HG02970 (cell line): ENCODE measurements at regions not wholly inside any gene's neighbourhood (a gene's known extent, or its start where the extent isn't known, plus 50 kb on each side); places are given as distances from the start of the nearest gene placed in this dataset.

ENCODE experiments used
- ATAC-seq: cut with Tn5 transposase; IDR thresholded peaks from one replicate; pipeline ENCODE4 v1.9.1; 2021; ENCODE audit warnings: mild to moderate bottlenecking, moderate library complexity, moderate number of reproducible peaks; ENCODE audit not compliant: unreplicated experiment, low FRiP score

DNA sequence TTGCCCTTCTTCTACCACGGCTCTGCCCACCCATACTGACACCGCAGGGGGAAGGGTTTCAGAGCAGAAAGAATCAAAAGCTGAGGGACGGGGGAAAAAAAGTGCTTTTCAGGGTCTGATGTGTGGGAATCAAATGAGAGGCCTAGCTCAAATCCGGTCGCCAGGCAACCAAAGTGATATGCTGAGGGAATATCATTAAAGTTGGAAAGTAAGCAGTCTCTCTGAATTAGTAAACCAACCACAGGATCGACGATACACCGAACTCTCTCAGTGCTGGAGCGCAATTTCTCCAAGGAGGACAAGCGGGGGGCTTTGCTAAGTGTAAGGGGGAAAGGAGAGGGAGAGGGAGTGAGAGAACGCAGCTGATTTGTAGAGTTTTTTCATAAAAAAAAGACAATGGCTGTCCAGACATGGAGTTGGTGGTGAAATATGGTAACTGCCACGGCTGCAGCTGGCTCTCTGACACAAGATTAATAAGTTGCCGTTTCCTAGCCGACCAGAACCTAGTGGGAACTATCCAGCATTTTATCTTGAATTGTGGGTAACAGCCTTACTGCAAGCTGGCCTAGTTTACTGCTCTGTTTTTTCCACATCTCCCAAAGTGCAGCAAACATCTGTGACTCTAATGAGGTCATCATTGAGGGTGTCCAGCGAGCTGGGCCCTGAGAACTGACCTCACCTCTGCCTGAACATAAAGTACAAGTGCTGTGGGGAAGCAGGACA lies 530.2 kb downstream of the SOX2 start:
- ATAC-seq: no peak

DNA sequence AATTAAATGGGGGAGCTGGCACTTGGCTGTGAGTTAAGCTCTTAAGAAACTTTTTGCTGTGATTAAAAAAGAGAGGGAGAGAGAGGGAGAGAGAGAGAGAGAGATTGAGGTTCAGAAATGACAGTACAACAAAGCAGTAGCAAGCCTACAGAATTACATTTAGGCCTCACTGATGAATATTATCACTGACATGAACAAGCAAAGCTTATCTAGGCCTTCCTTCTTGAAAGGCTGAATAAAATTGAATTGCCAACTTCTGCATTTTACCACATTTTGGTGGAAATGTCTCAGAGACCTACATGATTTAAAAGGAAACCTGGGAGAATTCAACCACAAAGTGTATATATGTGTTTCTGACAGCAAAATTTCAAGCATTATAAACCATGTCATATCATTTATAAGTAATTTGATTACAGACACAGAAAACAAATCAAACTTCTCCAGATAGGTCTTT lies 530.8 kb downstream of the SOX2 start:
- no peak for ATAC-seq

DNA sequence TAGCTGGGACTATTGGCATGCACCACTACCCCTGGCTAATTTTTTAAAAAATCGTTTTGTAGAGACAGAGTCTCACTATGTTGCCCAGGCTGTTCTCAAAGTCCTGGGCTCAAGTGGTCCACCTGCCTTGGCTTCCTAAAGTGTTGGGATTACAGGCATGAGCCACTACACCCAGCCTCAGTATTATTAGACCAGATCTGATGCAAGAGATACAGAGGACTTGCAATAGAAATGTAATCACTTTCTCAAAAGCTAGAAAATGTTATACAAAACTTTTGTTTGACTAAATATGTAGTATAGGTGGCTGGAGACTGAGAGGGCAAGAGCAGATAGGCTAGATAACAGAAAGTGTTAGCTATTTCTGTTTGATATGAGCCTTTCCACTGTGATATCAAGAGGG lies 531.9 kb downstream of the SOX2 start:
- no peak for ATAC-seq

DNA sequence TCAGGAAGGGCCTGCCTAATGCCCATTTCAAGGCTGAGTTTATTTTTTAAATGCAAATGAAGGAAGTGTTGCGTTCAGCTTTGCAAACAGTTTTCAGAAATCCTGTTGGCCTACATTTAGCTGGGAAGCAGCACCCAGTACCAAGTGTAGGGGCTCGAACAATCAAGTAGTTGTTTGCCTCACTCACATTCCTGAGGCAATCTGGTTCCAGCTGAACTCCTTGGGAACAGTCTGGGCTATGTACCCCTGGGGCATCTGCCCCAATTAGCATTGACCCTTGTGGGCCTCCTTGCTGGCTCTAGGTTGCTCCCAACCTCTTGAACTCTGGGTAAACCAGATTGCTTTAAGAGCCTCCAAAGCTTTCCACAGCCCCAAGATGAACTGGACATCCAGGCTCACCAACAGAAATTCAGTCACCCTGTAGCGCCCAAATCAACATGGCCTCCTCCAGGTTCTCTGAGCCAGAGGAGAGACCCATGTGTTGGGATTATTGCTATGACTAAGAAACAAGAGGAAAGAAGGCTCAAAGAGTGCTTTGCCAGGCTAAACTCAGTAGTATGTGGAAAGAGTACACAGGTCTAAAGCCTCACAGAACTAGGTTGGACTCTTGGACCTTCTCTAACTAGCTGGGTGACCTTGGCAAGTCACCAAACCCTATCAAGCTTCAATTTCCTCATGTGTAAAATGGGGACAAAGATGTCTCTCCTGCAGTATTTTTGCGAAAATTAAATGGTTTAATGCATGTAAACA lies 532.7 kb downstream of the SOX2 start:
- no peak for ATAC-seq

DNA sequence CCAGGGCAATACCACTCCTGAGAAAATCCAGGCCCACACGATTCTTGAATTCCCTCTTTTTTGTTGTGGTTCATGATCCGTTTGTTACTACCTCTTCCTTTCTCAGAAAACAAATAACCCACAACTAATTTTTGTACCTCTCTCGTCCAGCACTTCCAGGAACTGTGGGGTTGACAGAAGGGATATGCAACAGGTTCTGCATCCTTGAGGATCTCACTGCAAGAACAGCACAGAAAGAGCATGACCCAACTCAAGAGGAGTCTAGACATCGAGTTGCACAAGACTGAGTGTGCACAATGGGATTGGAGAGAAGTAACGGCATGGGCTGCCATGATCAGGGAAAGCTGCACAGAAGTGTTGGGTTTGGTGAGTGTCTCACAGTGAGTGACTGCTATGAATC lies 533.3 kb downstream of the SOX2 start:
- ATAC-seq: no peak

DNA sequence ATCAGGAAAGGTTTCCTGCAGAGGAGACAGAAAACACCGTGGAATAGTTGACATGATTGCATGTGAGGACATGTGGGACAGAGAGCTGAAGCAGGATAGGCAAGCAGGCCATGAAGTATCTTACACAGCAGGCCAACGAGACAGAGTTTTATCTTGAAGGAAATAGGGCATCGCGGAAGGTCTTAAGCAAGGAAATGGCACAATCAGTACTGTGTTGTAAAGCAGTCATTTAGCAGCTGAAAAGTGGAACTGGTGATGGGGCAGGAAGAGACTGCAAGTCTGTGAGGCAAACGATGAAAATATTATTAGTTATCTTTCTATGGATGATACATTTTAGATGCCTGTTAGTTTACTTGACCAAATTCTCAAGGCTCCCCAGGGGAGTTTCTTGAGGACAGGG lies 535.1 kb downstream of the SOX2 start:
- ATAC-seq: no peak

DNA sequence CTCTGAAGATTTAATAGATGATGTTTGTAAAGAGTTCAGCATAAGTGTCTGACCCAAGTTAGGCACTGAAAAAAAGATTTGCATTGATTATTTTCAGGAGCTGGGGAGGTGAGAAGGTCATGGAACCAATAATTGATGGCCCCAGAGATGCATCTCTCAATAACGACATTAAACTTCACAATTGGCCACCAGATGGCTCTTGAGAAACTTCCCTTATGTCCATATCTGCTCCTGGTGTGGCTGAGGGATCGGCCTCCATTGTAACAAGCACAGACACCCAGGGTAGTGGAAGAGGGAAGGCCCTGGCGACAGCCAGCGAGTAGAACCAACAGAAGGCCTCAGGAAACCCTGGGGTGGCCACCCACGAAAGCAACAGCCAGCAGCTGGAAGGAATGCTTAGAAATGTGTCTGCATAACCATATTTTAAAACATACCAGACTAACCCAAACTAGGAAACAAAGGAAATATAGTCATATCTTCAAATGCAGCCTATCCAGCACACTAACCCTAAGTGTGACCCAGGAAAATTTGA lies 536.7 kb downstream of the SOX2 start:
- no peak for ATAC-seq

DNA sequence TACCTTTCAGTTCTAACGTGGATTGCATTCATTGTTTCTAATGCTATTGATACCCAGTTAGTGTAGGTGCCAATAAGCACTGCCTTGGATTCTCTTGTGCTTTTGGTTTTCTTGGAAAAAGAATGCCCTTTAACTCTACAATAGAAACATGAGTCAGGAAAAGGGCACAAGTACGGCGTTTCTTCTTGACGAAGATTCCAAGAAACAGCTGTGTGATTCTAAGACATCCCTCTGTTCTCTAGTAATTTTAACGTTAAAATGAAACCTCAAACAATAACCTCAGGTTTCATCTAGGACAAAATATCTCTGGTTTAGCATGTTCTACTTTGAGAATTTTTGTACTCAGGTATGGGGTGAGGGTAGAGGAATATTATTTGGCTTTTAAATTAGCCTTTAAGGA lies 540.5 kb upstream of the ATP11B start:
- ATAC-seq: no peak

DNA sequence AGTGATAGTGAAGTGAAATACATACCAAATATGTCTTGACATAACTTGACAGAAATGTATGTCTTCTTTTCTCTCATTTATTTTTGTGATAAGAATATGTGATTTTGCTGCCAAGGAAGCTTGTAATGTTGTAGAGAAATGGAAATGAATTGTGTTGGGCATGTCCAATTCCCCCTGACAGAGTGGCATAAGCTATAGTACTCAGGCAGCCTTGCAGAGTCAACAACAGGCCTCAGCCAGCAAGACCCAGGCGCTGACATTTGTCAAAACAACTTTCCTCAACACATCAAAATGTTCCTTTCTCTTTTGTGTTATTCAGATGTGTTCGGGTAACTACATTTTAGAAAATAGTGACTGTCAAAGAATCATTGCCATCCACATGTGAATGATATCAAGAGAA lies 538.1 kb upstream of the ATP11B start:
- no peak for ATAC-seq

DNA sequence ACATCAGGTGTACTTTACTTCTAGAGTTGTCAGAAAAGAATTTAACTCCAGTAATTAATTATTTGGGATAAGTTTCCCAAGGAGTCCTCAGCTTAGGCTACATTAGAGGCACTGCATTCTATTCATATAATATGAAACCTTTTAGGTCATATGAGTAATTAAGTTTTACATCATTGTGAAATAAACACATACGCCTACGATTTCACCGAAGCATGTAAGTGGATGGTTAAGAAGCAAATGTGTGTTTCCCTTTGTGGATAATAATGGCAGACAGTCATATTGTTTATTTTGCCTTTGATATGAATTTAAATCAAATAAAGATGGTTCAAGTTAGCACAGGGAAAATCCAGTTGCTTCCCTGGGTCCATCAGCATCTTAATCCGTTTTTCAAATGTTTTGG lies 535.9 kb upstream of the ATP11B start:
- no peak for ATAC-seq

DNA sequence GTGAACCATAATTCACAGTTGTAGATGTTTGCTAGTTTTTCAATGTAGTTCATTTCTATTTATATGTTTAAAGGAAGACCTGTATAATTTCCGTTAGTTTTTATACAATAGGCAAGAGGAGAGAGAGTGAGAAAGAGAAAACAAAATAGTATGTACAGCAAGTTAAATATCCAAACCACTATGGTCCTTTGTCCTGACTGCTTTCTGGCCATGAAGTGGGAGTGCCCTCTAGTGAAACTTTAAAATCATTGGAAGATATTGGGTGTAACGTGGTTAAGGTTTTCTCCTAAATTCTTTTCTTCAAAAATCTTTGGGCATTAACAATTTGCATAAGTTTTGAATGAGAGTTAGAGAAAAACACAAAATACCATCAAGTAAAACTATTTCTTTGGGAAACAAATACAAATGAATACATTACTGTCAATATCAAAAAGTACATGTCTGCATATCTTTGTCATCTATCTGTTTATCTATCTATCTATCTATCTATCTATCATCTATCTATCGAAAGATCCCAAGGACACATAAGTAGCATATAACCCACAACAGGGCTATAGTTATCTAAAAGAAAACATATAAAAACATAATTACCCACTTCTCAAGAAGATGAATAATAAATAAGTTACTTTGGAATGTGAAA lies 534.6 kb upstream of the ATP11B start:
- no peak for ATAC-seq

DNA sequence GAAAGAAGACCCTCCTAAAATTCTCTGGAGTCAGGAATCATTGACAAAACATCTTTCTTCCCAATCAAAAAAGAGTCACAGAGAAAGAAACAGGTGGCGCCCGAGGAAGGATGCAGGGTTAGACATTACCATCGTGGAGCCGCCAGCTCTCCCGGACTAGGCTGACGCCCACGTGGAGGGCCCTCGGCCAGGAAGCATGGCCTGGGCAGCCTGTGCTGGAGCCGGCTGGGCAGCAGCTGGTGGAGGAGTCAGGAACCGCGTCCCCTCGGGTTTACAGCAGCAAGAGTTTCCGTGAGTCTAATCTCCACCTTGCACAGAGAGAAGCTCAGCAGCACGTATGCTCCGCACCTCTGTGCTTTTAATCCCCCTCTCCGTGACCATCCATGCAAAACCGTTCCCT lies 533.7 kb upstream of the ATP11B start:
- ATAC-seq: no peak

DNA sequence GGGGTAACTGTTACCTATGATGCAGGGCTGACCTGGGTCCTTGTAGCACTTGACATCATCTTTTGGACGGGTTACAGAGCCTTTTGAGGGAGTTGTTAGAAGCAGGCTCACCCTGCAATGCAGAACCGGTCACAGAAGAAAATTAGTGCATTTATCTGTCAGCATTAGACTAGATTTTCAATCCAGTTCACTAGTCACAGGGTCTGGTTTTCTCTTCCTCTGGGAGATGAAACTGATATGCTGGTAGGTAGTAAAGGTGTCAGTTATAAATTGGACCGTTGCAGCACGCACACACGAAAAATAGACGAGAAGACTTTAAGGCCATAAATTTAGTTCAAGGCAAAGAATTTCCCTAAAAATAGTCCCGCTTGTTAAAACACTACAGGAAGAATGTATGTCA lies 532.3 kb upstream of the ATP11B start:
- ATAC-seq: no peak

DNA sequence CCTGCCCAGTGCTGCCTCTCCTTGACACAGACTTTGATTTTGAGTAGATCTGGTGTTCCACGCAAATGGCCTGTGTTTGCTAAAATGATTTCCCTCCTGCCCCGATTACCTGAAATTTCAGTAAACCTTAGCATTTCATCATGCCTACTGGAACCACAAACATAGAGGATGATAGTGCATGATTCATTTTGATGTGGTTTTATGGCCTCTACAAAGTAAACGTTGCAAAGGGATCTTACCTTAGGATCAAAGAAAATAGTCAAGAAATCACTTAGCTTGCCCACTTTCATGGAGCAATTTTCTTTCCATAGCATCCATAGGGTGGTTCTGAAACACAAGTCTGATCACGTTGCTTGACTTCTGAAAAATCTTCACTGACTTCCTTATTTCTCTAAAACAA lies 524.6 kb upstream of the ATP11B start:
- ATAC-seq: no peak

DNA sequence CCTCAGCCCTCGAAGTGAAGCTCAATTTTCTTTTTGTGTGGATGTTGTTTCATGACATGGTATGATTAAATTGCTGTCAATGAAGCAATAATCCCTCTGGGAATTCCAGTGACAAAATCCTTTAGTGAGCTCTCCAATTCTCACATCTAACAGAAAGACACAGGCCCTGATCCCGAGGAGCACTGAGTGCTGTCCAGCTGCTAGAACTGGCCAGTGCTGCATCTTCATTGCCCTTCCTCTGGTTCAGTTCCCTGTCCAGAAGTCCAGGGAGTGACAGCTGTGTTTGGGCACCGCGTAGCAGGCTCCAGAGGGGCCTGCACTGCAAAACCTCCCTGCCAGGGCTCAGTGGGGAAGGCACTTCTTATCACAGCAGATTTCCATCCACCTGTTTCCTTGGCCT lies 516.8 kb upstream of the ATP11B start:
- ATAC-seq: no peak

DNA sequence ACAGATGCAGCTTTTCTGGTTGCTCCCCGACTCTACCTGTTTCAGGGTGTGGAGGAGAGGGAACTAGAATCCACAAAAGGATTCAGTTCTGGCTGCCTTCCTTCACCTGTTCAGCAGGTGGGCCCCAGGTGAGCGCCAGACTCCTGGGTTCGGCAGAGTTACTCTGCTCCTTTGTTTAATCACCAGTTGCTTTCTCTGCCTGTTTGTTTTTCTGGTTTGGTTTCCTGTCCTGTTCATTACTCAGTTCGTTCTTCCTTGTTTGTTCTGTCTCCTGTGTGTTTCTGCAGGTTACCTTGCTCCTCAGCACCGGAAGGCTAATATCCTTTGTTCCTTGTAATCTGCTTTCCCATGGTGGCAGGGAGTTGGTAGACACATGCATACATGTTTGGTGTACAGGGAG lies 508.5 kb upstream of the ATP11B start:
- ATAC-seq: no peak

DNA sequence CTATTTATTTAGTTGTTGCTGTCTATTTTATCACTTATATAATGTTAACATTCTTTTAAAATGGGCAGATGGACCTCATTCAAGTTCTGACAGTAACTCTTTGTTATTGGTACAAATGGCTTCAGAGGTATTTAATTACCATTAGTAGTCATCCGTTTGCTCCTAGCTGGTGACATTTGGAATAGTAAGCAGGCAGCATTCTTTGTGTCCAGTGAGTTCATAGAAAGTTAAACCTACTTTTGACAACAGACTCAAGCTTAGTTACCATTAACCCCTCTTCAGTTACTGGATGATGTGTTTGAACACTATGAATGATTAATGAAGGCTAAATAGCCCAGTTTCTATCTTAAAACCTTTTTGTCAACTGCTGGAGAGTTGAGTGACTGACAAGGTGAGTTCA lies 500.7 kb upstream of the ATP11B start:
- ATAC-seq: no peak

DNA sequence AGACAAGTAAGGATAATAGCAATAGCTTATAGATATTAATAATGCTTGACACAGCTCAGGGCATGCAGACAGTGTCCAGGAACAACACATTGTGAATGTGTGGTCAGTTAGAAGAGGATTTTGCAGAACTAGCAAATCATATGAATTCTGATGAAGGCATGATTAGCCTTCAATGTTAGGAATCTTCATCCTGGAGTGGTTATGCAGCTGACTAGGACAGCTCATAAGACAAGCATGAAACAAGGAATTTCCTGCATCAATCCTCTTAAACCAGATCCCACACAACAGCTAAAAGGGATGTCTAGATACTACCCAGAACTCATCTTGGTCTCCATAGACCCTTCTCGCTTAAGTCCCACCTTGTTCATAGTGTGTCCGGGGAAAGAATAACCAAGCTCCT lies 499.0 kb upstream of the ATP11B start:
- no peak for ATAC-seq

DNA sequence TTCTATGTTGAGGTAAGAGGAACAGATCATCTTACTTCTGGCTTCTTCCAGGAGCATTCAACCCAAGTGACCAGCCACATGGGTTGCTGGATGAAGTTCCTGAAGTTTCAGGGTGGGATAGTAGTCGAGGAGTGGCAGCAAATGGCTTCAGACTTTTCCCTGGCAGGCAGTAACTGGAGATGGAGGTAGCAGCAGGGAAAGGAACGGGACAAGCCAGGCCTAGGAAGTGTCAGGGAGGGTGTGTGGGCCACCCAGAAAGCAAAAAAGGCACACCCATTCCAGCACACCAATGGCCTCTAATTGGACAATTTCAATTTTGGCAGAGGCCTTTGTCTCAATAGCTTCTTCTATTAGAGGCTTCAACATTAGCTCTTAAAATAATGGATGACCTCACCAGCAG lies 498.6 kb upstream of the ATP11B start:
- no peak for ATAC-seq

DNA sequence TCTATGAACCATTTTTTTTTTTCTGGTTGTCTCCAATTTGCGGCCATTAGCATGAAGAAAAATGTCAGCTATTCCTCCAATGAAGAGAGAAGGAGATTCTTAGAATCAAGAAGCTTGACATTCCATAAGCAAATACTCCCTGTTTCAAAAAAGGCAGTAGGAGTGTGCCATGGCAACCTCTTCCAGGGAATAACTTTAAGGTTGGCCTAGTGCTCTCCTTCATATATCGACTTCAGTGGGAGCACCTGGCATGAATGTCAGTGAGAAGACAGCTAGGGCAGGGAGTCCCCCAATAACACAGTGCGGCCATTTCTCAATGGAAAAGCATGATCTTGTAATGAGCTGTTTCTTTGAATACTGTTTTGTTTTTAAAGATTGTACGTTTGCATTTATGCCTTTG lies 493.0 kb upstream of the ATP11B start:
- no peak for ATAC-seq

DNA sequence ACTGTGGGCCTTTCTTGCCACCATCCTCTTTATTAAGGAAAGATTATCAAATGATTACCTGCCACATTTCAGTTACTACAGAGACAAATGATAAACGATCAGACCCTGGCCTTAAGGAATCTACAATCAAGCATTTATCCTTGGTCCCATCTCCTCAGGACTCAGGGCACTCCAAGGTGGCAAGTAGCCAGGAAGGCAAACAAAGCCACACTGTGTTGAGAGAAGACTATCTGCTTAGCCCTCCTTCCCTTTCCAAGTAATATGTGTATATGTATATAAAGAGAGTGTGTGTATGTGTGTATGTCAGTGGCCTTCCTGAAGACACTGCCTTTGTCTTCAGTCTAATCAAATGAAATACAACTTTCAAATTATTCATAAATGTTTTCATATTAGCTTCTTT lies 490.1 kb upstream of the ATP11B start:
- no peak for ATAC-seq
